B cell (primary cell): ENCODE measurements at regions not wholly inside any gene's neighbourhood (a gene's known extent, or its start where the extent isn't known, plus 50 kb on each side); places are given as distances from the start of the nearest gene placed in this dataset.
"Not testable (repeated sequence)": the region's sequence is repeated elsewhere in the genome, so short reads cannot be mapped to it uniquely, and the experiment has no call there.

Experiments used
- ATAC-seq: fragments of 200-7000 bp; cut with Tn5 transposase; one replicate; pipeline ENCODE4 v1.10.0; 2021; ENCODE audit warnings: low read depth, mild to moderate bottlenecking, moderate number of reproducible peaks, moderate library complexity
- CTCF ChIA-PET: fragments of 350-600 bp; sonication (Branson Sonifier 250); formaldehyde crosslinking; loops from one replicate; lab custom pipeline; 2021; ENCODE audit warnings: antibody characterized with exemption, inconsistent platforms; lab: Charles Lee
- POLR2A ChIA-PET: fragments of 350-600 bp; sonication (Branson Sonifier 250); formaldehyde crosslinking; loops from one replicate; lab custom pipeline; 2021; ENCODE audit warnings: antibody characterized with exemption; lab: Charles Lee
- DNase-seq: peaks from one replicate; pipeline ENCODE4 v3.0.0; 2013
- H2AFZ ChIP-seq: 2 replicates; pipeline ENCODE4 v1.6.1; 2012; ENCODE audit warnings: mild to moderate bottlenecking, low read depth, low read length; ENCODE audit not compliant: insufficient read depth, poor library complexity, severe bottlenecking
- H3K27ac ChIP-seq, 2 donors: 1 replicate in 1 of 2; 2 replicates in 1 of 2; pipeline ENCODE4 v1.5.1; 2012 to 2013; ENCODE audit warnings: low read length in 2 of 2, mild to moderate bottlenecking in 2 of 2, moderate library complexity in 1 of 2
- H3K27me3 ChIP-seq, 4 experiments: fragments of 200-600 bp in 1 of 4; sonication (generic) in 1 of 4; replicated peaks in 1 of 4; 1 replicate in 2 of 4; 2 replicates in 2 of 4; pipeline versions ENCODE4 v1.6.1 to v1.7.0; 2013 to 2016; ENCODE audit warnings: low read length in 3 of 4, mild to moderate bottlenecking in 2 of 4, mixed read lengths in 1 of 4, moderate library complexity in 1 of 4; ENCODE audit not compliant: insufficient read depth in 4 of 4, control insufficient read depth in 3 of 4; ENCODE audit errors: control extremely low read depth in 1 of 4
- H3K36me3 ChIP-seq, 2 experiments: replicated peaks in 1 of 2; 1 replicate in 1 of 2; 2 replicates in 1 of 2; pipeline versions ENCODE4 v1.6.1 to v1.7.1; 2013; ENCODE audit warnings: low read length in 1 of 2; ENCODE audit not compliant: insufficient read depth in 2 of 2, control insufficient read depth in 1 of 2; ENCODE audit errors: control extremely low read depth in 1 of 2, extremely low read depth in 1 of 2
- H3K4me1 ChIP-seq, 2 donors: fragments of 200-600 bp in 1 of 2; sonication (generic) in 1 of 2; 1 replicate in 1 of 2; 2 replicates in 1 of 2; pipeline versions ENCODE4 v1.5.1 to v1.6.1; 2013 to 2017; ENCODE audit warnings: low read length in 2 of 2; ENCODE audit not compliant: control insufficient read depth in 2 of 2, insufficient read depth in 2 of 2
- H3K4me2 ChIP-seq: replicated peaks from 2 replicates; pipeline ENCODE3; 2012; ENCODE audit warnings: mild to moderate bottlenecking, low read depth, low read length; ENCODE audit not compliant: poor library complexity, severe bottlenecking
- H3K4me3 ChIP-seq, 5 experiments: fragments of 200-600 bp in 1 of 5; sonication (generic) in 1 of 5; 1 replicate in 3 of 5; 2 replicates in 2 of 5; pipeline versions ENCODE4 v1.5.1 to v1.7.0; 2011 to 2016; ENCODE audit warnings: low read length in 4 of 5, mild to moderate bottlenecking in 4 of 5, low read depth in 2 of 5, control low read depth in 1 of 5, moderate library complexity in 1 of 5; ENCODE audit not compliant: insufficient read depth in 1 of 5; ENCODE audit errors: control extremely low read depth in 1 of 5, extremely low read depth in 1 of 5
- H3K79me2 ChIP-seq: fragments of 200-600 bp; sonication (generic); one replicate; pipeline ENCODE4 v1.6.0; 2016; ENCODE audit warnings: low read length; ENCODE audit not compliant: control insufficient read depth, insufficient read depth
- H3K9ac ChIP-seq: fragments of 200-600 bp; sonication (generic); 2 replicates; pipeline ENCODE4 v1.6.1; 2017; ENCODE audit warnings: mild to moderate bottlenecking, low read length, moderate library complexity
- H3K9me3 ChIP-seq, 3 donors: one replicate each; pipeline versions ENCODE4 v1.6.1 to v1.7.1; 2013; ENCODE audit warnings: low read length in 2 of 3; ENCODE audit not compliant: control insufficient read depth in 2 of 3, insufficient read depth in 1 of 3; ENCODE audit errors: control extremely low read depth in 1 of 3
- H4K20me1 ChIP-seq: 2 replicates; pipeline ENCODE4 v1.6.0; 2012; ENCODE audit warnings: mild to moderate bottlenecking, low read length; ENCODE audit not compliant: insufficient read depth, control insufficient read depth, poor library complexity, severe bottlenecking
- H3K27ac Mint-ChIP-seq: one replicate; pipeline ENCODE4 v1.8.0; 2021; ENCODE audit warnings: mixed read lengths
- H3K27me3 Mint-ChIP-seq: one replicate; pipeline ENCODE4 v1.8.0; 2021; ENCODE audit warnings: mixed read lengths
- H3K4me1 Mint-ChIP-seq: one replicate; pipeline ENCODE4 v1.8.0; 2021; ENCODE audit warnings: mixed read lengths
- H3K4me3 Mint-ChIP-seq: one replicate; pipeline ENCODE4 v1.8.0; 2021; ENCODE audit warnings: mixed read lengths
- H3K9me3 Mint-ChIP-seq: one replicate; pipeline ENCODE4 v1.8.0; 2022; ENCODE audit warnings: mixed read lengths; ENCODE audit not compliant: insufficient read depth
- EZH2 ChIP-seq: IDR thresholded peaks from 2 replicates; pipeline ENCODE4 v1.6.1; 2012; ENCODE audit warnings: borderline replicate concordance, low read depth, mild to moderate bottlenecking, moderate library complexity, low read length; ENCODE audit not compliant: insufficient read depth, poor library complexity, severe bottlenecking
- WGBS: methylation state at CpG from one replicate; pipeline ENCODE4 v1.1.5; 2013; ENCODE audit warnings: missing lambda C conversion rate; ENCODE audit not compliant: insufficient coverage; 5-methylcytosine and 5-hydroxymethylcytosine counted together
- intact Hi-C: fragments of 100-400 bp; cut with micrococcal nuclease; formaldehyde crosslinking; loops from one replicate; pipeline ENCODE4 v1.10.0; 2022
- TF ChIP-seq, protein P1 (sequence below): fragments of 200-600 bp; IDR thresholded peaks from one replicate; pipeline ENCODE4 v1.8.0; 2022; ENCODE audit warnings: antibody characterized with exemption, mild to moderate bottlenecking

GRCh38 chr4:58301376-58301999, 1191.3 kb upstream of the IGFBP7 start:
- H3K4me2 ChIP-seq: no peak overlapping the region

GRCh38 chr4:58286335-58286734, 1176.2 kb upstream of the IGFBP7 start:
- TF ChIP-seq, protein P1, sequence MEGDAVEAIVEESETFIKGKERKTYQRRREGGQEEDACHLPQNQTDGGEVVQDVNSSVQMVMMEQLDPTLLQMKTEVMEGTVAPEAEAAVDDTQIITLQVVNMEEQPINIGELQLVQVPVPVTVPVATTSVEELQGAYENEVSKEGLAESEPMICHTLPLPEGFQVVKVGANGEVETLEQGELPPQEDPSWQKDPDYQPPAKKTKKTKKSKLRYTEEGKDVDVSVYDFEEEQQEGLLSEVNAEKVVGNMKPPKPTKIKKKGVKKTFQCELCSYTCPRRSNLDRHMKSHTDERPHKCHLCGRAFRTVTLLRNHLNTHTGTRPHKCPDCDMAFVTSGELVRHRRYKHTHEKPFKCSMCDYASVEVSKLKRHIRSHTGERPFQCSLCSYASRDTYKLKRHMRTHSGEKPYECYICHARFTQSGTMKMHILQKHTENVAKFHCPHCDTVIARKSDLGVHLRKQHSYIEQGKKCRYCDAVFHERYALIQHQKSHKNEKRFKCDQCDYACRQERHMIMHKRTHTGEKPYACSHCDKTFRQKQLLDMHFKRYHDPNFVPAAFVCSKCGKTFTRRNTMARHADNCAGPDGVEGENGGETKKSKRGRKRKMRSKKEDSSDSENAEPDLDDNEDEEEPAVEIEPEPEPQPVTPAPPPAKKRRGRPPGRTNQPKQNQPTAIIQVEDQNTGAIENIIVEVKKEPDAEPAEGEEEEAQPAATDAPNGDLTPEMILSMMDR: no peak
- TF ChIP-seq EZH2: no peak
- H3K4me1 ChIP-seq: no peaks in the 10 kb centered on the region
- ChIA-PET POLR2A (no interaction called here), CTCF (no interaction called here)
- Mint-ChIP-seq H3K9me3 (peaks cover 2% of the 10 kb centered on the region), H3K27ac (no peak overlapping the region), H3K4me1 (no peaks in the 10 kb centered on the region), H3K4me3 (no peak overlapping the region), H3K27me3 (no peaks in the 10 kb centered on the region)
- H4K20me1 ChIP-seq: no peaks in the 10 kb centered on the region
- no peak overlapping the region for H3K4me3 ChIP-seq
- ATAC-seq: no peak
- H3K9ac ChIP-seq: no peak overlapping the region
- no peak overlapping the region for H3K27ac ChIP-seq
- H3K4me2 ChIP-seq: no peak overlapping the region
- H3K9me3 ChIP-seq: no peaks in the 10 kb centered on the region
- H3K36me3 ChIP-seq: no peaks in the 10 kb centered on the region
- no peak overlapping the region for H2AFZ ChIP-seq
- DNase-seq: no peak
- no peaks in the 10 kb centered on the region for H3K27me3 ChIP-seq
- intact Hi-C loops: no loop called here
- no peaks in the 10 kb centered on the region for H3K79me2 ChIP-seq
- WGBS: no CpG with 5 or more reads among the region's 4 CpGs

More at GRCh38 chr4:58301376-58301999, 1191.3 kb upstream of the IGFBP7 start:
- no peaks in the 10 kb centered on the region for H3K36me3 ChIP-seq
- H3K27me3 ChIP-seq: no peaks in the 10 kb centered on the region
- no peak overlapping the region for H3K4me3 ChIP-seq
- Mint-ChIP-seq H3K4me1 (no peaks in the 10 kb centered on the region), H3K9me3 (no peaks in the 10 kb centered on the region), H3K27me3 (no peaks in the 10 kb centered on the region), H3K27ac (no peak overlapping the region), H3K4me3 (no peak overlapping the region)
- 38% methylated on average over 2 of the region's 2 CpGs for WGBS
- intact Hi-C loops: no loop called here
- H2AFZ ChIP-seq: no peak overlapping the region
- H3K9me3 ChIP-seq: peaks cover 0 to 10% (median 0%) of the 10 kb centered on the region in 3 donors
- TF ChIP-seq, protein P1: no peak
- no peak for TF ChIP-seq EZH2
- H3K4me1 ChIP-seq: no peaks in the 10 kb centered on the region
- no peak for DNase-seq
- ChIA-PET CTCF (no interaction called here), POLR2A (no interaction called here)
- no peak overlapping the region for H3K9ac ChIP-seq
- H3K27ac ChIP-seq: no peak overlapping the region
- no peaks in the 10 kb centered on the region for H3K79me2 ChIP-seq
- no peak for ATAC-seq
- no peaks in the 10 kb centered on the region for H4K20me1 ChIP-seq

GRCh38 chr4:58280928-58281327, 1170.7 kb upstream of the IGFBP7 start:
- H3K27ac ChIP-seq, H3K27me3 ChIP-seq, H4K20me1 ChIP-seq, H3K4me3 Mint-ChIP-seq, H3K9me3 Mint-ChIP-seq, DNase-seq, H3K9ac ChIP-seq, H3K79me2 ChIP-seq, intact Hi-C loops, H3K4me1 Mint-ChIP-seq, ATAC-seq, H3K27ac Mint-ChIP-seq, H3K27me3 Mint-ChIP-seq, H3K9me3 ChIP-seq, CTCF ChIA-PET, H3K4me3 ChIP-seq, H3K4me2 ChIP-seq, POLR2A ChIA-PET, H2AFZ ChIP-seq, H3K4me1 ChIP-seq, H3K36me3 ChIP-seq: not testable (repeated sequence)
- 91% methylated on average over 2 of the region's 2 CpGs for WGBS
